ENCODE measurements at regions not wholly inside any gene's neighbourhood (a gene's known extent, or its start where the extent isn't known, plus 50 kb on each side); places are given as distances from the start of the nearest gene placed in this dataset.

- H3K27ac ChIP-seq = no peak overlapping the region
- no peaks in the 10 kb centered on the region for H3K9me3 ChIP-seq
- H3K4me3 ChIP-seq = no peak overlapping the region
- DNase-seq (no peak), ATAC-seq (no peak)
- TF ChIP-seq, protein P1, sequence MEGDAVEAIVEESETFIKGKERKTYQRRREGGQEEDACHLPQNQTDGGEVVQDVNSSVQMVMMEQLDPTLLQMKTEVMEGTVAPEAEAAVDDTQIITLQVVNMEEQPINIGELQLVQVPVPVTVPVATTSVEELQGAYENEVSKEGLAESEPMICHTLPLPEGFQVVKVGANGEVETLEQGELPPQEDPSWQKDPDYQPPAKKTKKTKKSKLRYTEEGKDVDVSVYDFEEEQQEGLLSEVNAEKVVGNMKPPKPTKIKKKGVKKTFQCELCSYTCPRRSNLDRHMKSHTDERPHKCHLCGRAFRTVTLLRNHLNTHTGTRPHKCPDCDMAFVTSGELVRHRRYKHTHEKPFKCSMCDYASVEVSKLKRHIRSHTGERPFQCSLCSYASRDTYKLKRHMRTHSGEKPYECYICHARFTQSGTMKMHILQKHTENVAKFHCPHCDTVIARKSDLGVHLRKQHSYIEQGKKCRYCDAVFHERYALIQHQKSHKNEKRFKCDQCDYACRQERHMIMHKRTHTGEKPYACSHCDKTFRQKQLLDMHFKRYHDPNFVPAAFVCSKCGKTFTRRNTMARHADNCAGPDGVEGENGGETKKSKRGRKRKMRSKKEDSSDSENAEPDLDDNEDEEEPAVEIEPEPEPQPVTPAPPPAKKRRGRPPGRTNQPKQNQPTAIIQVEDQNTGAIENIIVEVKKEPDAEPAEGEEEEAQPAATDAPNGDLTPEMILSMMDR (IDR thresholded peaks at IDR 0.05) = no peak
- H3K4me1 ChIP-seq = no peaks in the 10 kb centered on the region
- no peaks in the 10 kb centered on the region for H3K27me3 ChIP-seq
- intact Hi-C loops (cut with DNase I) = no loop called here
- no peaks in the 10 kb centered on the region for H3K36me3 ChIP-seq
These were observed 80.0 kb upstream of the SLC34A2 start for GRCh38 chr4:25575611-25576010.

GRCh38 chr4:25578432-25578831 lies 77.2 kb upstream of the SLC34A2 start:
- ATAC-seq = no peak
- Histone ChIP-seq H3K27me3 (no peaks in the 10 kb centered on the region), H3K4me1 (no peaks in the 10 kb centered on the region), H3K36me3 (no peaks in the 10 kb centered on the region), H3K4me3 (no peak overlapping the region), H3K9me3 (no peaks in the 10 kb centered on the region), H3K27ac (no peak overlapping the region)
- intact Hi-C loops (cut with DNase I) = no loop called here
- DNase-seq = no peak
- TF ChIP-seq, protein P1 (IDR thresholded peaks at IDR 0.05) = no peak

DNA sequence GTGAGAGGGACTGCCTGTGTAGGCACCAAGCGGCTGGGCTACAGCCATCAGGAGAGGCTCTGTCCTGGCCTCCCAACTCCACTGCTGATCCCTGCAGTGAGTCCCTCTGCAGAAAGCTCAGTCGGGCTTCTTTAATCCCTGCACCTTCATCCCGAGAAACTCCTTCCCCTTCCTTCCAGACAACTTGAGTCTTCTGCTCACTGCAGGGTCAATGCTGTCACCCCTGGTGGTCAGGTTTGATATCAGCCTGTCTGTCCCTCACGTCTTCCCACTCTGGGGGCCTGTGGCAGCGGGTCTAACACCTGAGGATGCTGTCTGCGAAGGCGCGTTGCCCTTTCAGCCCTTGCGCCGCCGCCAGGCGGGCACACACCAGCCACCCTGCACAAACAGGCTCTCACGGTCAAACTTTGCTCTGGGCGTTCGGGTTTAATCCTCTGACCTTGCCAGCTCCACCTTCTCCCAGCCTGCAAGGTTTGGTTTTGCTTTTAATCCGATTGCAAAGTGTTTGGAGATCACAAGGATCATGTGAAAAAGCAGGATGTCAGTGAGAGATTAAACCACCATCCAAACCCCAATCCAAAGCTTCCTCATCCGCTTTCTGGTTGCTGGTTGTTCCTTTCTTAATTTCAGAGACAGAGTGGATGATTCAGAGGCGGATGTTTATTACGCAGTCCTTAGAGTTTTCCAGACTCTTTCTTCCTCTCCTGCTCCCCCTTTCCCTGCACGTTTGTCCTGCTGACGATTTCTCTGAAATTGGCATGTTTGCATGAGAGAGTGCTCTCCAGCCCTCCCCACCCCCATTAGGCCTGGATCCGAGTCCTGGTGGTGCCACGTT lies 74.8 kb upstream of the SLC34A2 start:
- Histone ChIP-seq H3K9me3 (no peaks in the 10 kb centered on the region), H3K4me1 (no peaks in the 10 kb centered on the region), H3K4me3 (no peak overlapping the region), H3K36me3 (no peaks in the 10 kb centered on the region), H3K27me3 (no peaks in the 10 kb centered on the region), H3K27ac (no peak overlapping the region)
- ATAC-seq = no peak
- TF ChIP-seq, protein P1 (IDR thresholded peaks at IDR 0.05) = no peak
- intact Hi-C loops (cut with DNase I) = no loop called here
- DNase-seq = no peak

DNA sequence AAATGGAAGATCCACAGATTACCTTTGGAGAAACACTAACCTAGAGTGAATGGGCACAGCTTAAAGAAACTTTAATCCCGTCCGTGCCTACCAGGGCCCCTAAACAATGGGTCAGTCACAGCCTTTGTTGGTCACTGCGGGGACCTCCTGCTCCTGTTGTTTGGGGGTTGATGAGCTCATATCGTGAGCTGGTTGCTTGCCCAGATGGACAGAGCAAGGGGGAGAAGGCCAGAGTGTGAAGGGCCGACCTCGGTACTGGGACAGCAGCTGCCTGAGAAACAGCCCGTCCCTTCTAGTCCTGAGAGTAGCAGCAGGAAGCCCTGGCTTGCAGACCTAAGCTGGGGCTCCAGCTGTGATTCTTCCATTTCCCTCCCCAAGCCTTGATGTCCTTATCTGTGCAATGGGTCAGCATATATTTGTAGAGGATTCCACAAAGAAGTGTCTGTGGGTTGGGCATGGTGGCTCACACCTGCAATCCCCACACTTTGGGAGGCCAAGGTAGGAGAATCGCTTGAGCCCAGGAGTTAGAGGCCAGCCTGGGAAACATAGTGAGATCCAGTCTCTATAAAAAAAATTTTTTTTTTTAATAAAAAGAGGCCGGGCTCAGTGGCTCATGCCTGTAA lies 69.6 kb upstream of the SLC34A2 start:
- Histone ChIP-seq H3K9me3 (no peaks in the 10 kb centered on the region), H3K27me3 (no peaks in the 10 kb centered on the region), H3K27ac (no peak overlapping the region), H3K36me3 (no peaks in the 10 kb centered on the region), H3K4me1 (no peaks in the 10 kb centered on the region), H3K4me3 (no peak overlapping the region)
- intact Hi-C loops (cut with DNase I) = no loop called here
- DNase-seq = no peak
- ATAC-seq = no peak
- TF ChIP-seq, protein P1 (IDR thresholded peaks at IDR 0.05) = no peak

- intact Hi-C loops (cut with DNase I) = no loop called here
- Histone ChIP-seq H3K36me3 (no peaks in the 10 kb centered on the region), H3K27ac (no peak overlapping the region), H3K9me3 (no peaks in the 10 kb centered on the region), H3K4me3 (no peak overlapping the region), H3K27me3 (no peaks in the 10 kb centered on the region), H3K4me1 (no peaks in the 10 kb centered on the region)
- ATAC-seq (no peak), DNase-seq (no peak)
- TF ChIP-seq, protein P1 (IDR thresholded peaks at IDR 0.05) = no peak
These were observed 67.4 kb upstream of the SLC34A2 start for GRCh38 chr4:25588206-25588605.

All from upper lobe of right lung (tissue), 1 donor.